ENCODE measurements at regions not wholly inside any gene's neighbourhood (a gene's known extent, or its start where the extent isn't known, plus 50 kb on each side); places are given as distances from the start of the nearest gene placed in this dataset.

- Histone ChIP-seq H2AFZ (ENCODE audit: control insufficient read depth, low read depth, low read length) (no peak overlapping the region), H4K20me1 (ENCODE audit: control insufficient read depth, insufficient read depth) (no peaks in the 10 kb centered on the region), H3K9me3 (replicated peaks; ENCODE audit: control insufficient read depth, insufficient read depth, low read length) (no peaks in the 10 kb centered on the region), H3K9ac (ENCODE audit: control insufficient read depth, insufficient read depth, low read length) (no peak overlapping the region), H3K4me3 (no peak overlapping the region), H3K36me3 (ENCODE audit: control insufficient read depth in 2 of 2, insufficient read depth in 2 of 2, low read length in 1 of 2) (no peaks in the 10 kb centered on the region), H3K4me2 (ENCODE audit: control insufficient read depth, insufficient read depth) (no peak overlapping the region), H3K79me2 (ENCODE audit: control insufficient read depth, insufficient read depth, low read length) (no peaks in the 10 kb centered on the region), H3K4me1 (ENCODE audit: control insufficient read depth, insufficient read depth, low read length) (no peaks in the 10 kb centered on the region), H3K27me3 (replicated peaks in 1 of 2; ENCODE audit: control insufficient read depth in 2 of 2, insufficient read depth in 2 of 2, low read length in 1 of 2) (no peaks in the 10 kb centered on the region), H3K27ac (ENCODE audit: control insufficient read depth, insufficient read depth) (no peak overlapping the region)
- TF ChIP-seq MYC (IDR thresholded peaks at IDR 0.05; ENCODE audit: insufficient read depth, insufficient read length, insufficient replicate concordance, low read length, severe bottlenecking) = no peak
- TF ChIP-seq SMAD1 (IDR thresholded peaks at IDR 0.05; ENCODE audit: low read depth, partially characterized antibody) = no peak
- no peak for TF ChIP-seq ZBED1 (IDR thresholded peaks at IDR 0.05; ENCODE audit: borderline replicate concordance)
- 81% methylated on average over 47 of the region's 48 CpGs for WGBS (ENCODE audit: insufficient coverage, insufficient replicate concordance, low lambda C conversion rate, missing lambda C conversion rate)
- ChIA-PET SMC1A (ENCODE audit: uncharacterized antibody, unreplicated experiment) (no interaction called here), CTCF (interaction anchor here (0.7 kb wide), 1 partner anchor 12 kb away, joined by 3 read pairs; no protein-coding TSS in a partner anchor), RAD21 (ENCODE audit: unreplicated experiment) (no interaction called here), POLR2A (no interaction called here)
- FAIRE-seq (no peak), DNase-seq (ENCODE audit: low read depth, low spot score) (no peak), ATAC-seq (peak; percentile 62)
- intact Hi-C loops (cut with micrococcal nuclease; ENCODE audit: unreplicated experiment) = no loop called here
- BruUV-seq (replicated peaks) = no TSS peak
- in situ Hi-C loops (cut with MboI) = no loop called here
Observed at GRCh38 chr17:20784100-20784665, 204.7 kb downstream of the CDRT15L2 start.

DNA sequence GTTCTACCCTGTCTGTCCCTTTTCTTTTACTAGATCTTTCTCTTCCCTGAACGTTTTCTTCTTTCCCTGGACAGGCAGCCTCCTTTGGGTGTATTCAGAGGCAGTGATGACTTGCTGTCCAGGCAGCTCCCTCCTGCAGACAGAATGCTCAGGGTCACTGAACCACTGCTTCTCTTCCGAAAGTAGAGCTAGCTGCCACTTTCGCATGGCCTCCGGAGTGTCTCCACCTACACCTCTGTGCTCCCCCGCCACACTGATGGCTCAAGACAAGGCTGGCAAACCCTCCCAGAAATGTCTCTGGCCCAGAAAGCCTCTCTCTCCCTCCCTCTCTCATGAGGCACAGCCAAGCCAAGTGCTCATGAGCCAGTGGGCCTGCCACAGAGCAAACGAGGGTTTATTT, 207.8 kb downstream of the CDRT15L2 start:
- ChIA-PET POLR2A (no interaction called here), RAD21 (ENCODE audit: unreplicated experiment) (no interaction called here), CTCF (no interaction called here), SMC1A (ENCODE audit: uncharacterized antibody, unreplicated experiment) (no interaction called here)
- in situ Hi-C loops (cut with MboI) (no loop called here), intact Hi-C loops (cut with micrococcal nuclease; ENCODE audit: unreplicated experiment) (no loop called here)
- H4K20me1 ChIP-seq (ENCODE audit: control insufficient read depth, insufficient read depth) = no peaks in the 10 kb centered on the region
- 44% methylated on average over 6 of the region's 6 CpGs for WGBS (ENCODE audit: insufficient coverage, insufficient replicate concordance, low lambda C conversion rate, missing lambda C conversion rate)
- ATAC-seq (no peak), FAIRE-seq (no peak), DNase-seq (ENCODE audit: low read depth, low spot score) (no peak)
- no peak overlapping the region for H3K27ac ChIP-seq (ENCODE audit: control insufficient read depth, insufficient read depth)
- no peak overlapping the region for H3K9ac ChIP-seq (ENCODE audit: control insufficient read depth, insufficient read depth, low read length)
- H3K9me3 ChIP-seq (replicated peaks; ENCODE audit: control insufficient read depth, insufficient read depth, low read length) = no peaks in the 10 kb centered on the region
- BruUV-seq (replicated peaks) = no TSS peak
- no peaks in the 10 kb centered on the region for H3K27me3 ChIP-seq (replicated peaks in 1 of 2; ENCODE audit: control insufficient read depth in 2 of 2, insufficient read depth in 2 of 2, low read length in 1 of 2)
- no peak overlapping the region for H3K4me2 ChIP-seq (ENCODE audit: control insufficient read depth, insufficient read depth)
- no peaks in the 10 kb centered on the region for H3K79me2 ChIP-seq (ENCODE audit: control insufficient read depth, insufficient read depth, low read length)
- H3K4me3 ChIP-seq = no peak overlapping the region
- H2AFZ ChIP-seq (ENCODE audit: control insufficient read depth, low read depth, low read length) = no peak overlapping the region
- H3K36me3 ChIP-seq (ENCODE audit: control insufficient read depth in 2 of 2, insufficient read depth in 2 of 2, low read length in 1 of 2) = no peaks in the 10 kb centered on the region
- TF ChIP-seq HCFC1 (IDR thresholded peaks at IDR 0.05; ENCODE audit: low read length) (no peak), ZBTB11 (CRISPR knock-in tag; IDR thresholded peaks at IDR 0.05) (no peak), USF2 (IDR thresholded peaks at IDR 0.05; ENCODE audit: borderline replicate concordance, low read depth, low read length) (no peak), NRF1 (conservative IDR thresholded peaks at IDR 0.05; ENCODE audit: low read depth, low read length) (no peak)
- TF ChIP-seq, protein P1, sequence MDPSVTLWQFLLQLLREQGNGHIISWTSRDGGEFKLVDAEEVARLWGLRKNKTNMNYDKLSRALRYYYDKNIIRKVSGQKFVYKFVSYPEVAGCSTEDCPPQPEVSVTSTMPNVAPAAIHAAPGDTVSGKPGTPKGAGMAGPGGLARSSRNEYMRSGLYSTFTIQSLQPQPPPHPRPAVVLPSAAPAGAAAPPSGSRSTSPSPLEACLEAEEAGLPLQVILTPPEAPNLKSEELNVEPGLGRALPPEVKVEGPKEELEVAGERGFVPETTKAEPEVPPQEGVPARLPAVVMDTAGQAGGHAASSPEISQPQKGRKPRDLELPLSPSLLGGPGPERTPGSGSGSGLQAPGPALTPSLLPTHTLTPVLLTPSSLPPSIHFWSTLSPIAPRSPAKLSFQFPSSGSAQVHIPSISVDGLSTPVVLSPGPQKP (IDR thresholded peaks at IDR 0.05; ENCODE audit: low read depth, low read length) = no peak
- no peaks in the 10 kb centered on the region for H3K4me1 ChIP-seq (ENCODE audit: control insufficient read depth, insufficient read depth, low read length)

Measured in GM12878 (cell line).